Lower leg skin (tissue), 3 donors: ENCODE measurements at regions not wholly inside any gene's neighbourhood (a gene's known extent, or its start where the extent isn't known, plus 50 kb on each side); places are given as distances from the start of the nearest gene placed in this dataset.

ENCODE experiments used
- POLR2A ChIP-seq, 2 donors: fragments of 450-650 bp; IDR thresholded peaks; one replicate each; pipeline ENCODE4 v1.6.1; 2016 to 2017; ENCODE audit warnings: antibody characterized with exemption in 2 of 2, mild to moderate bottlenecking in 1 of 2, moderate library complexity in 1 of 2
- TF ChIP-seq, protein P1 (sequence below), 3 donors: fragments of 450-650 bp; IDR thresholded peaks; one replicate each; pipeline ENCODE4 v1.5.1; 2016; ENCODE audit warnings: antibody characterized with exemption in 3 of 3, mild to moderate bottlenecking in 3 of 3, moderate library complexity in 2 of 3

DNA sequence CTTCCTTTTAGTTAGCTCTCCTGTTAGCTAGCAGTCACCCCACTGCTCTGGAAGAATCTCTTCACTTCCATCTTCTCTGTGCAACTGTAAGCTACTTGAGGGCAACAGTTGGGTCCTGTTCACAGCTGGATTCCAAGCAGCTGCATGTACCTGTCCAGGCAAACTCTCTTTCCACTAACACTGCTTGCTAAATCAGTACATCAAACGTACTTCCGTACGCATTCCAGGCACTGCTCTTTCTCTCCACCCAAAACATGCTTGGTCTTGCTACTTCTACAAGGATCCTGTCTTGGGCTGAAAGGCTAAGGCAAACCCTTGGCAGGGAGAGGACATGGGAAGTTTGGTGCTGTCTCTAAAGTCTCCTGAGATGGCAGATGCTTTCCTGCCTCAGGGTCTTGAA is 139.2 kb upstream of the CACNA1E start:
- TF ChIP-seq, protein P1, sequence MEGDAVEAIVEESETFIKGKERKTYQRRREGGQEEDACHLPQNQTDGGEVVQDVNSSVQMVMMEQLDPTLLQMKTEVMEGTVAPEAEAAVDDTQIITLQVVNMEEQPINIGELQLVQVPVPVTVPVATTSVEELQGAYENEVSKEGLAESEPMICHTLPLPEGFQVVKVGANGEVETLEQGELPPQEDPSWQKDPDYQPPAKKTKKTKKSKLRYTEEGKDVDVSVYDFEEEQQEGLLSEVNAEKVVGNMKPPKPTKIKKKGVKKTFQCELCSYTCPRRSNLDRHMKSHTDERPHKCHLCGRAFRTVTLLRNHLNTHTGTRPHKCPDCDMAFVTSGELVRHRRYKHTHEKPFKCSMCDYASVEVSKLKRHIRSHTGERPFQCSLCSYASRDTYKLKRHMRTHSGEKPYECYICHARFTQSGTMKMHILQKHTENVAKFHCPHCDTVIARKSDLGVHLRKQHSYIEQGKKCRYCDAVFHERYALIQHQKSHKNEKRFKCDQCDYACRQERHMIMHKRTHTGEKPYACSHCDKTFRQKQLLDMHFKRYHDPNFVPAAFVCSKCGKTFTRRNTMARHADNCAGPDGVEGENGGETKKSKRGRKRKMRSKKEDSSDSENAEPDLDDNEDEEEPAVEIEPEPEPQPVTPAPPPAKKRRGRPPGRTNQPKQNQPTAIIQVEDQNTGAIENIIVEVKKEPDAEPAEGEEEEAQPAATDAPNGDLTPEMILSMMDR (IDR thresholded peaks at IDR 0.05), result no peak
- no peak for TF ChIP-seq POLR2A (IDR thresholded peaks at IDR 0.05)
